GM21723 (cell line): ENCODE measurements at regions not wholly inside any gene's neighbourhood (a gene's known extent, or its start where the extent isn't known, plus 50 kb on each side); places are given as distances from the start of the nearest gene placed in this dataset.

Source experiments
- ATAC-seq: cut with Tn5 transposase; IDR thresholded peaks from one replicate; pipeline ENCODE4 v1.9.1; 2021; ENCODE audit warnings: mild to moderate bottlenecking, moderate library complexity; ENCODE audit not compliant: unreplicated experiment

DNA sequence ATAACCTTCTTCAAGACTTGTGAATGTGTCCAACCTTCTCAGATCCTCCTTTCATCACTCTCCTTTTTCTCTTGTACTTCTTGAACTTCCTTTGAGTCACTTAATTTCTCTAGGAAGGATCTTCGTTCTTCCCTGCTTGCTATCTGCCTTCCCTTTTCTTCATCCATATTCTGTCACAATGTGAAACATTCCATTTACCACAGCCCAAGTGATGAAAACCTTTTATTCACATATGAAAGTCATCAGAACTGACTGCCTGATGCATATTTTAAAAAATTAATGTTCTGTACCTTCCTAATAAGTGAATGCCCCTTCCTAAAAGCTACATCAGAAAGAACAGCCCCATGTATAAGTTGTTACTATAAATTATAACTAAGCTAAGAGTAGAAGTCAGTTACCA, 520.4 kb upstream of the LUZP2 start:
- ATAC-seq = no peak

DNA sequence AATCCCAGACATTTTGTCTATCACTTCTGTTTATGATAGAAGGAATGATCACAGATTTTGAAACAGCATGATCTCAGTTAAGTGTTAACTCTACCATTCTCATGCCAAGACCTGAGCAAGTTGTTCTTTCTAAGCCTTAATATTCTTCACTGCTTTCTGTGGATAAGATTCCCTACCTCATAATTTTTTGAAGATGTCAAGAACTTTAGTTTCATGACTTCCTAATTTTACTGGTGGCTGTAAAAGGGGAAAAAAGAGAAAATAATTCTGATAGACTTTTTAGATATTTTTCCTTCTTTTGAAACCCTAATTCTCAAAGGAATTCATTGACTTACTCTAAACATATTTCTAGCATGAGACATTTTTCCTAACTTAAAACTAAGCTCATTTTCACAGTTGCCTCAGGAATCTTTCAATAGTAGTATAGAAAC, 520.0 kb upstream of the LUZP2 start:
- no peak for ATAC-seq

DNA sequence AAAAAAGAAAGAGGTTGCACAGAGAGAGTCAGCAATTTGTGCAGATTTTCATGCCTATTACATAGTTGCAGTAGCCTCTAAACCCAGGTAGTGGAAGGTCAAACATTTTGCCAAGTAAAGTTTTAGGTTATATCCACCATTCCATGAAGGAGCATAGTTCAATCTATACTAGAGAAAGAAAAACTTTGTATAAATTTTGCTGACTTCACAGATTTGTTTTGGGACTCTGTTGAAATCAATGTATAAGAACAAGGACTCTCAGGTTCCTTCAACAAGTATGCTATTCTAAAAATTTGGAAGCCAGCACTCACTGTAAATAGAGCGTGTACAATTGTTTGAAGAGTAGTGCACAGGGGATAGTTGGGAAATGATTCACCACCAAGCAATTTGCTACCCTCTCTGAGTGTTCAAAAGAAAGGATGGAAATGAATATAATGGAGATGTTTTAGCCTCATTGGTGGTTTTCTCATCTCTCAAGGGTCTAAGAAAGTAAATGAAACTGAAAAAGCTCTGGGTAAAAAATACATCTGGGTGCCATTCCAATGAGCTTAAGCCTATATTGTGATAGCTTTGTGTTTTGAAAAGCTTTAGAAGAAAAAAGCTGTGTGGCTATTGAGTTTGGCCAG, 508.4 kb upstream of the LUZP2 start:
- ATAC-seq = no peak

DNA sequence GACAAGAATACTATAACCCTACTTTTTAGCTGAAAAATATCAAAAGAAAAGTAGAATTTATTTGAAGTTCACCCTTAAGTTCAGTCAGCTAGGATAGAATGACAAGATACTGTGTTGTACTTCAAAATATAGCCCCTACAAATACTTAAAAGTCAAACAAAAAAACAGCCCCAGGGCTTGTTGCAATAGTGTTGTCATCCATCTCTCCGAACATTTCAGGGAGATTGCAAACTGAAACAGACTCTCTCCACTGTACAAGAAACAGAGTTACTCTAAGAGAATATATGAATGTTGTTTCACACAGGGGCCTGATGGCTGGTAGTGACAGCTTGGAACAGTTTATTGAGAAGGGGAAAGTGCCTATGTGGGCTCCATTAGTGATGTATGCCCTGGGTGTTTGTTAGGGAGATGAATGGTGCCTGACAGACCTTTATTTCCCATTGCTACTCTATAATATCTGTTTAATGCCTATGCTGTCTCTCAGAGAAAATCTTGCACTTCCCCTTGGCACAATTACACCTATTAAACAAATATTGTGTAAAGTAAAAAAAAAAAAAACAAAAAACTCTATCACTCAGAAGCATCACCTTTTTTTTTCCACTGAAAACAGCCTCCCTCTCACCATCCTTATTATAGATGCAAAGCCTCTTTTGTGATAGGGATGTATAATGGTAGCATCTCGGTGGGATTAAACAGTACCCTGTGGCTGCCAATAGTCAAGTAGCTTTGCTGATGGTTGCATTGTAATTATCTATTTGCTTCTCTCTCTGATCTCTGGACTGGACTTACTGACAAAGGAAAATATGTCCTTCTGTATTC, 506.3 kb upstream of the LUZP2 start:
- ATAC-seq = no peak

DNA sequence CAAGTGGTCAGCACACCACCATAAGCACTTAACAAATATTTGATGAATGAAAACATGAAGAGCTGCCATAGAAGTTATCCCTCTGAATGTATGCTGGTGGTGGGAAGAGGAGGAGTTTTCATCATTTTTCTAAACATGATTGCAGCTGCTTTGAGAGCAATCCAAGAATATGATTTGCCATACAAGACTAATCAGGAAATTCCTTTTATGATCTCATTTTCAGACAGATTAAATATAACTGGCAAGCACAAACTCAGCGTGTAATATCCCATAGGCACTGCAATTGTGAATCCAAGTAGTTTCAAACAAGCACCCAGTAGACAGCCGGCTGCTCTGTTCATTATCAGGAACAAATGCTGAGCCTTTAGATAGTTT, 505.7 kb upstream of the LUZP2 start:
- ATAC-seq = no peak

DNA sequence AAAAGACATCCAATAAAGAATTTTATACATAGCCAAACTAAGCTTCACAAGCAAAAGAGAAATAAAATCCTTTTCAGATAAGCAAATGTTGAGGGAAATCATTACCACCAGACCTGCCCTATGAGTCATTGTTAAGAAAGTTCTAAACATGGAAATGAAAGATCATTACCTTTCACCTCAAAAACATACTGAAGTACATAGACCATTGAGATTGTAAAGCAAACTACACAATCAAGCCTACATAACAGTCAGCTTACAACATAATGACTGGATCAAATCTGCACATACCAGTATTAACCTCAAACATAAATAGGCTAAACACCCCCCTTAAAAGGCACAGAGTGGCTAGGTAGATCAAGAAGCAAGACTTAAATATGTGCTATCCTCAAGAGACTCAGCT, 501.0 kb upstream of the LUZP2 start:
- no peak for ATAC-seq

DNA sequence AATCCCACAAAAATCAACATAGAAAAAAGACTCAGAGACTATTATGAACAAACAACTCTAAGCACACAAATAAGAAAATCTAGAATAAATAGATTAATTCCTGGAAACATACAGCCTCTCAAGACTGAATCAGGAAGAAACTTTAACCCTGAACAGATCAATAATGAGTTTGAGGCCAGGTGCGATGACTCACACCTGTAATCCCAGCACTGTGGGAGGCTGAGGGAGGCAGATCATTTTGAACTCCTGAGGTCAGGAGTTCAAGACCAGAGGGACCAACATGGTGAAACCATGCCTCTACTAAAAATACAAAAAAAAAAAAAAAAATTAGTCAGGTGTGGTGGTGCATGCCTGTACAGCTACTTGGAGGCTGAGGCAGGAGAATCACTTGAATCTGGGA, 499.5 kb upstream of the LUZP2 start:
- ATAC-seq = no peak

DNA sequence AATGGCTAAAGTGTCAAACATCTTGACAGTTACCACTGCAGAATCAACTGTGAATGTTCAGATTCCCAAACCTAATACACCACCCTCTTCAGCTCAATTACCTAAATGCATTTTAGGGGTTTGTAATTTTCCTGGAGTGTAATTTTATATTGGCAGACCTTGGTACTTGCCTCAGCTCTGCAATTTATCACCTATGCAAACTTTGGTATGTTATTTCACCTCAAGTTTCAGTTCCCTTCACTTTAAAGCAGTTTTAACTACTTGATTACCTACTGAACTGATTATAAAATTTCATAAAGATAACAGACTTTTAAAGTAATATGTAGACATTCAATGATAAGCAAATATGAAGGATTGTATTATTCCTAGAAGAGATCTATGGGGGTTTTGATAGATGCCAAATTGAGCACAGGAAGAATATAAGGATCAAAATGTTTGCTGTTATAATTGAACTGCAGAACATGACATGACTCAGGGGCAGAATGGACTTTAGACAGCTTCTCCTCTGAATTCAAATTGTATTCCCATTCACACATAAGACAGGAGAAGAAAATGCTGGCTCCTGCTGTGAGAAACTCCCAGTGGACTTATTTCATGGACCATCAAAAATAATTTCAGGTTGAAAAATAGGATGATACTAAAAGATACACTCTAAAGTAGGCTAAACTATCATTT, 491.5 kb upstream of the LUZP2 start:
- no peak for ATAC-seq

DNA sequence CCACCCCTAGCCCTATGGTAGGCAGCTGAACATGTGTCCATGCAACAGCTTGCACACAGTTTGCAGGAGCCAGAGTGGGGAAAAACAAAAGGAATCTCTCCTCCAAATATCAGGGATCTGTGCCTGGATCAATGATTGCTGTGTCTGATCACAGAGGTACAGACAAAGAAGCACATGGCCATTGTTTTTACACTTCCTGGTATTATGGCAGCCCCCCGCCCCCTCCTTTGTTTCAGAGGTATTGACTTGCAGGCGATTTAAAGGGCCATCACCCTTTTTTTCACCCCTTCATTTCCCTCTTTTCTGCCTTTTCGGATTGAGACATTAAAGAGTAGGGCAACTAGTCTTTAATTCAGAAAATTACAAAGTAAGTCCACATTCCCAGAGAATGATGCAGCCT, 453.0 kb upstream of the LUZP2 start:
- no peak for ATAC-seq

DNA sequence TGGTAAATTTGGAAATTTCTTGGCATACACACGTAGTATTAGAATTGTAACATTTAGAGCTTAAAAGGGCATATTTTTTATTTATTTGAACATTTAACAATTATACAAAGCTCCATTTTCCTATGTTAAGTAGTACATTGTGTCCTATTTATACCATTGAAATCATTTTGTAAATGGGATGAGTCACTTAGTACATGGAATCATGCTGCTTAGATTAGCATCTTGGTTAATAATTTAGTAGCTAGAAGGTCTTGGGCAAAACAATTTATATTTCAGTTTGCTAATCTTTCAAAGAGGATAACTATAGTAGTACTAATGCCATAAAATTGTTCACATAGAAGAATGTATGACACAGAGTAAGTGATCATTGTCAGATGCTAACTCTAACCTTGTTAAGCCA, 450.1 kb upstream of the LUZP2 start:
- no peak for ATAC-seq

DNA sequence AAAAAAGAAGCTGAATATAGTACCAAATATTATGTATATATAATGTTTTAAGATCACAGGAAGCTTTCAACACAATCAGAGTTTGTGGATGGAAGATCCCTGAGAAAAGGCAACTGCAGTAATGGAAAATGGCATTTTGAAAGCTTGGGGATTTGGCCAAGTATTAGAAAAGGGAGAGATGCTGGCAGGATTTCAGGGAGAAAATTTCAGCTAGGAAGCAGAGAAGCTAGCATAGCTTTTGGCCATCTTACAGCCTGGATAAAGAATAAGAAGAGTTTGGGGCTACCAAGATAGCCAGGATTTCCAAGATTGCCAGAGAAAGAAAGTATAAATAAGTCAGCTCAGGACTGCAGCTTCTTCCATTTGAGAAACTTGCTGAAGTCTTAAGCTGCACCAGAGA, 440.8 kb upstream of the LUZP2 start:
- no peak for ATAC-seq

DNA sequence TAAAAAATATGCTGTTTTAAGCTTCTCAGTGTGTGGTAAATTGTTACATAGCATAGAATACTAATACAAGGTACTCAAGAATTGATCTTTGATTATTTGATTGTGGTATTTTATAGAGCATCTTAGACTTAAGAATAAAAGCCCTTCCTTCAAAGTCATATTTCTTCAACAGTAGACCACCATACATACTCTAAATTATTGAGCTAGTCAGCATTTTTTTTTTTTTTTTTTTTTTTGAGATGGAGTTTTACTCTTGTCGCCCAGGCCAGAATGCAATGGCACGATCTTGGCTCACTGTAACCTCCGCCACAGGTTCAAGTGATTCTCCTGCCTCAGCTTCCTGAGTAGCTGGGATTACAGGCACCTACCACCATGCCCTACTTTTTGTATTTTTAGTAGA, 436.7 kb upstream of the LUZP2 start:
- no peak for ATAC-seq

DNA sequence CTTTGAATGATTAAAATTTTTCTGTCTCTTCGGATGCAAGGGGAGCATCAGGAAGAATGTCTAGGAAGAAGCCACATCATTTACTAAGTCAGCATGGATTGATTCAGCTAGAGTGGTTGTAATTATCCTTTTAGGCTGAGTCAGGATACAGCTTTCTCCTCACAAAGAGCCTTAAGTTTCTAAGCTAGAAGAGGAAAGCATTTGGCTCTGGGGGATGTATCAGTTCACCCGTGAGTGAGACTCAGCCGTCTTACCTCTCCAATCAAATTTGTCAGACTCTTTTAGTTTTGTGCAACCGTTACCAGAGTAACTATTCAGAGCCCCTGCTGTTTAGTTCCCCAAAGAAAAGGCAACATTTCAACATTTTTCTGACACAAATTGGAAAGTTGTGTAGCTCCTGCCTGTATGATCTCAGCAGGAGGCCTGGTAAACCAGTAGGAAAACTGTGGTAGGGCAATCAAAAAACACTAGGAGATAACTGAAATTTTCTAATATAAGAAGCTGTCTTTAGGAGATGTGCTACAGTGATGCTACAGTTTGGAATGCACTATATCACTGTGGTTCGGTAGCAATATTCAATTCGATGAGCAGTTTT, 432.4 kb upstream of the LUZP2 start:
- ATAC-seq = no peak

DNA sequence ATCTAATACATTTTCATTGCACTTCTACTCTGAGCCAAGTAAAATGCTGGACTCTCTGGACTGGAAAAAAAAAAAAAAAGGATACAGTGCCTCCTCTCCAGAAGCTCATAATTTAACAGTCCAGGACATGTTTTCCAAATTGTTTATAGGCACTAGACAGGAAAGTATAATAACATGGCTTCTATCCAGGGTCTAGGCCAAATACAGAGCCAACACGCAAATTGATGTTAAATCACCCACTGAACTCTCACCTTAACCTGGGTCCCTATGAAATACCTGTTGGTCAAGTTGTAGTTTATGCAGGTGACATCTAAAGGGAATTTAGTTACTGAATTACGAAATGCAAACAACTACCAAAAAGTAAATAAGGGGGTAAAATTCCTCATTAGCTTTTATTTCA, 428.7 kb upstream of the LUZP2 start:
- ATAC-seq = no peak

DNA sequence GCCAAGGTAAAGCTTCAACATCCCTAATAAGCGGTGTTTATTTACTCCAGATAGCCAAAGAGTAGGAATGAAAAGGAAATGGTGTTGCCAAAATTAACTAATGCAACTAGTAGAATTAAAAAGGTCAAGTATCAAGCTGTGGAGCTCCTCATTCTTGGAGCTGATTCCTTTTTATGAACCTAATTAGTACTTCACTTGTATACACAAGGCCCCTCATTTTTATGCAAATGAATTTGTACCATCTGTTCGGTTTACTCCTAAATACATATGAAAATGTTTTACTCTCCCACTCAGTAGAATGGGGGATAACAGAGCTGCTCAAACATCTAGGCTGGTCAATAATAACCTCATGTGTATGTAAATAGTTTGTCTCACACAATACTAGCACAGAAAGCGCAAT, 426.4 kb upstream of the LUZP2 start:
- ATAC-seq = no peak

DNA sequence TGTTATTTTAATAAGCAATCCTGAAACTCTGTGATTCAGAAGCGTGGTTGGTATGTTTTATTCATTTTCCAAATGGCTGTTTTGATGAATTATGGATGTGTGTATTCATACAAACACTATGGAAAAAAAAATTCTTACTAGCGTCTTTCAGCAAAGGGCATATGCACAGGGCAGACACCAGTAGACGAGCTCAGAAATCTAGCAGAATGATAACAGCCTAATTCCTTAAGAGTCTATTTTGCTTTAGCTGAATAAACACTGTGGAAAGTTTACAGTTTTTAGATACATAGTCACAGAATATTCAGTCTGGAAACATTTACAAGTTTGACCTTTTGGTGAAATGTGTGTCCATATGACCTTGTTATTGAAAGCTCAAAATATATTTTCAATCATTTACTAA, 418.8 kb upstream of the LUZP2 start:
- ATAC-seq = no peak

DNA sequence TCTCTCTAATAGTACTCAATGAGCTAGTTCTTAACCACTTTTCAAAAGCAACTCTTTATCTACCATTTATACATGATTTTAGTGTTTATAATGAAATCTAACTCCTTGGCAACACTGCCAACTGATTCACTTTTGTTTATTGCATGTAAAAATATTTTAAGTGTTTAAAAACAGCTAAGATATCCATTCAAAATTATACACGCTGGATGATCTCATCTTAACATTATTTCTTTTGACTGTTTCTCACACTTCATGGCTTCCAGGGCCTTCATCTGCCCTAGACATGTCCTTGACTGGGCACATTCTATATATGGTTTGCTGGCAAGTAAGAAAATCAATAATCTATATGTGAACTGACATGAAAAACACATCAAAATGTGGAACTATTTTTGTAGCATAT, 414.6 kb upstream of the LUZP2 start:
- ATAC-seq = no peak

DNA sequence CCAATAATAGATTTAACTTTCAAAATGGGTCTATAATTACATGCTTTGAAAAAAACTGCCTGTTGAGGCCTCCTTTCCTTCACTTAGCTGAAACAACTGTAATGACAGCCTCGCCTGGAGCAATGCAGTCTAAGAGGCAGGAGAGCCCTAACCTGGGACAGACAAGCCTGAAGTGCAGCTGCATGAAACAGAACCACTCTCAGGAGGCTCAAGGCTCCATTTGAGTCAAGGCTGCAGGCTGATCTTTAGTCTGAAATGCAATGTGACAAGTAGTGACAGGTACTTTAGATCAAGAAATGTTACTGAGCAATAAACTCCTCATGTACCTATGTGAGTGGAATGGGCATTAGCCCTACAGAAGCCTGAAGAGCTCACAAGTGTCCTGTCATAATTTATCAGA, 414.0 kb upstream of the LUZP2 start:
- ATAC-seq = no peak

DNA sequence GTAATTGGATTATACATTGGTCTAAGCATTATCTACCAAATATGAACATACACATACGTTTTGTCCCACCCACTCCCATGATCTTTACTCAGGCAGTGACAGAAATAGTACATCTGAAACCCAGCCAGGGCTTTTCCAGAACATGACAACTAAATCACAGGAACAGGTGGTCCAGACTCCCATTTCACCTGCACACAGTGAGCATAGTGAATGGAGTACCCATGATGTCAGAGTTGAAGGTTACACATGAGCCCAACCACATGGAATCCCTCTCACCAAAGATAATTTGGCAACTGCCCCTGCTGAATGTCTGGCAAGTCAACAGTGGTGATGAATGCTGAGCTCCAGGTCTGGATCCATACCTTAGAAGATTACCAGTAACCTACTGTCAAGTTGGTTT, 411.9 kb upstream of the LUZP2 start:
- no peak for ATAC-seq

DNA sequence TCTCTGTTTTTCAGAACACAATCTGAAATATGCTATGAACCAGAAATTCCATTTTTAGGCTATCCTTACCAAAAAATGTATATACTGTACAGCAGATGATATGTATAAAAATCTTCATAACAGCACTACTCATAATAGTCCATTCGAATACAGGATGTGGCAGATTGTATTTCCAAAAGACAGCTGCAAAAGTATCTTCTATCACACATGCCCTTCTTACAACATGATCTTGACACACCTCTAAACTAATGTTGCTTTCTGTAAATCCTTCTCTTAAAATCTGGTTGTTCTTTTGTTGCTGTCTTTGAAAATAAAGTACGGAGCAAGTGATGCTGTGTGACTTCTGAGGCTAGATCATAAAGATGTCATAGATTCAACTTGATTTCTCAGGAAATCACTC, 409.9 kb upstream of the LUZP2 start:
- no peak for ATAC-seq

DNA sequence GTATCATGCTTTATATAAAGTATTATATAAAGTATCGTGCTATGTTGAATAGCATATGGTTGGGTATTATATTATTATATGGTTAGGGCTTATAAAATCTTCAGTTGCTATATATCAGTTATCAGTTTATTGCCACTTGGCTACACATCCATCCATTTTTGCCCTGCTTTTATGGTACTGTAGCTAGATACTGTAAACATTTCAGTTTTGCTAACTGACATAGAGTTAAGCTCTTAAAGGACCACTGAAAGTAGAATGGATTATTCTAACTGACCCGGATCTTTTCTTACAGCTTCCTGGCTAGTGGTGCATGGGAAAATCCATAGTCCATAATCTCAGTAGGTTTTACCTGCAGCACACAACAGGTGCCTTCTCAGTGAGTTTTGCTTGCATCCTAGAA, 405.3 kb upstream of the LUZP2 start:
- ATAC-seq = no peak

DNA sequence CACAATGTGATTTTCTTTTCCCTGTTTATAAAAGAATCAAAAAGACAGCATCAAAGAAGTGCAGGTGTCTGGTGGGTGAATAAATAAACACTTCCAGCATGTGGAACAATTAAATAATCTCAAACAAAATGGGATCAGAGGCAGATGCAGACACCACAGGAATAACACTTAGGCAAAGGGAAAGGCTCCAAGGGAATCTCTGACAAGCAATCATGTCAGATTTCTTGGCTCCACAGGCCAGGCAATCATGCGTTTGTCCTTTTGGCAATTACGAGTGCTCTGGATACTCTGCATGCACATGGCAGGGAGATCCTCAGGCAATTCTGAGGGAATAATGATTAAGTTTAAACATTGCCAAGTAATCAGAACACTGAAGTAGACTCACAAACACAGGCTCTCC, 403.5 kb upstream of the LUZP2 start:
- no peak for ATAC-seq
